ENCODE measurements at regions not wholly inside any gene's neighbourhood (a gene's known extent, or its start where the extent isn't known, plus 50 kb on each side); places are given as distances from the start of the nearest gene placed in this dataset.

- TF ChIP-seq CTCF (IDR thresholded peaks at IDR 0.05): no peak
- TF ChIP-seq POLR2A (IDR thresholded peaks at IDR 0.05): no peak
These were observed 103.6 kb downstream of the PSAT1 start for GRCh38 chr9:78400496-78400895.
